GM12878 (cell line): ENCODE measurements at regions not wholly inside any gene's neighbourhood (a gene's known extent, or its start where the extent isn't known, plus 50 kb on each side); places are given as distances from the start of the nearest gene placed in this dataset.

Source experiments
- ATAC-seq: fragments of 200-7000 bp; cut with Tn5 transposase; 3 replicates; pipeline ENCODE4 v1.9.1; 2020; ENCODE audit warnings: mild to moderate bottlenecking, moderate library complexity
- BruUV-seq: library from RNA; stranded (reverse); fragments of 400-500 nt; replicated peaks from 2 replicates; lab custom pipeline; 2021; lab: Mats Ljungman, UMichigan
- CTCF ChIA-PET: fragments of 300-600 bp; sonication (Branson Sonifier 250); formaldehyde crosslinking; extraction: SDS; loops from one replicate; lab custom pipeline; 2021; ENCODE audit warnings: inconsistent platforms; lab: Yijun Ruan, JAX
- POLR2A ChIA-PET: fragments of 350-600 bp; formaldehyde crosslinking; extraction: SDS; loops from one replicate; lab custom pipeline; 2021; ENCODE audit warnings: inconsistent platforms; lab: Charles Lee
- RAD21 ChIA-PET: fragments of 300-600 bp; sonication (Branson Sonifier 250); formaldehyde crosslinking; loops from one replicate; lab custom pipeline; 2023; ENCODE audit warnings: antibody characterized with exemption; ENCODE audit not compliant: unreplicated experiment; lab: Charles Lee
- SMC1A ChIA-PET: fragments of 300-600 bp; sonication (Branson Sonifier 250); formaldehyde crosslinking; loops from one replicate; lab custom pipeline; 2023; ENCODE audit not compliant: unreplicated experiment, uncharacterized antibody; lab: Charles Lee
- DNase-seq: peaks from one replicate; pipeline ENCODE4 v3.0.0-alpha.2; 2011; ENCODE audit warnings: low read depth, low spot score
- FAIRE-seq: peaks from 3 replicates; lab custom pipeline; 2011; peaks lifted over from hg19 to GRCh38; lab: Jason Lieb, UNC
- H2AFZ ChIP-seq: 2 replicates; pipeline ENCODE4 v1.6.0; 2011; ENCODE audit warnings: low read depth, low read length, control low read depth; ENCODE audit not compliant: control insufficient read depth
- H3K27ac ChIP-seq: 2 replicates; pipeline ENCODE4 v1.5.1; 2011; ENCODE audit warnings: control low read depth; ENCODE audit not compliant: control insufficient read depth, insufficient read depth
- H3K27me3 ChIP-seq, 2 experiments: replicated peaks in 1 of 2; 2 replicates each; pipeline versions ENCODE4 v1.6.0 to v1.6.1; 2011; ENCODE audit warnings: low read length in 1 of 2; ENCODE audit not compliant: control insufficient read depth in 2 of 2, insufficient read depth in 2 of 2
- H3K36me3 ChIP-seq, 2 experiments: 2 replicates each; pipeline ENCODE4 v1.5.1; 2011; ENCODE audit warnings: low read length in 1 of 2; ENCODE audit not compliant: control insufficient read depth in 2 of 2, insufficient read depth in 2 of 2
- H3K4me1 ChIP-seq: 2 replicates; pipeline ENCODE4 v1.6.1; 2011; ENCODE audit warnings: mild to moderate bottlenecking, low read length, moderate library complexity, mixed read lengths; ENCODE audit not compliant: control insufficient read depth, insufficient read depth
- H3K4me2 ChIP-seq: 2 replicates; pipeline ENCODE4 v1.6.0; 2011; ENCODE audit warnings: control low read depth; ENCODE audit not compliant: control insufficient read depth, insufficient read depth
- H3K4me3 ChIP-seq: fragments of 200-600 bp; sonication (generic); 2 replicates; pipeline ENCODE4 v1.5.1; 2016
- H3K79me2 ChIP-seq: 2 replicates; pipeline ENCODE4 v1.6.0; 2011; ENCODE audit warnings: low read length; ENCODE audit not compliant: control insufficient read depth, insufficient read depth
- H3K9ac ChIP-seq: 2 replicates; pipeline ENCODE4 v1.8.0; 2011; ENCODE audit warnings: low read length, control low read depth, mixed read lengths; ENCODE audit not compliant: control insufficient read depth, insufficient read depth
- H3K9me3 ChIP-seq: replicated peaks from 3 replicates; pipeline ENCODE4 v1.5.1; 2011; ENCODE audit warnings: mild to moderate bottlenecking, low read length; ENCODE audit not compliant: control insufficient read depth, insufficient read depth
- H4K20me1 ChIP-seq: 2 replicates; pipeline ENCODE4 v1.6.0; 2011; ENCODE audit not compliant: control insufficient read depth, insufficient read depth
- BCL11A ChIP-seq: IDR thresholded peaks from 2 replicates; pipeline ENCODE4 v1.6.1; 2011; ENCODE audit warnings: low read depth, low read length
- CBFB ChIP-seq: IDR thresholded peaks from 2 replicates; pipeline ENCODE4 v1.6.1; 2016; ENCODE audit warnings: antibody characterized with exemption, low read depth
- CEBPB ChIP-seq, 2 experiments: fragments of 150-350 bp in 1 of 2; IDR thresholded peaks; 2 replicates each; pipeline ENCODE4 v1.6.1; 2012 to 2014; ENCODE audit warnings: low read depth in 2 of 2, low read length in 2 of 2, borderline replicate concordance in 1 of 2, inconsistent platforms in 1 of 2
- CHD2 ChIP-seq: IDR thresholded peaks from 2 replicates; pipeline ENCODE4 v1.6.1; 2011; ENCODE audit warnings: low read depth, low read length, improper control_type of control experiment, borderline replicate concordance
- HCFC1 ChIP-seq: fragments of 150-350 bp; IDR thresholded peaks from 2 replicates; pipeline ENCODE4 v1.6.1; 2014; ENCODE audit warnings: low read length
- IRF4 ChIP-seq: IDR thresholded peaks from 2 replicates; pipeline ENCODE4 v1.6.1; 2011; ENCODE audit warnings: low read depth, low read length
- MEF2A ChIP-seq: IDR thresholded peaks from 2 replicates; pipeline ENCODE4 v1.6.1; 2011; ENCODE audit warnings: low read depth, mild to moderate bottlenecking, low read length, moderate library complexity; ENCODE audit not compliant: insufficient read depth
- NR2C2 ChIP-seq: IDR thresholded peaks from 2 replicates; pipeline ENCODE4 v1.6.1; 2011; ENCODE audit warnings: borderline replicate concordance, low read depth; ENCODE audit not compliant: control insufficient read depth, insufficient read length
- NRF1 ChIP-seq: conservative IDR thresholded peaks from 2 replicates; pipeline ENCODE4 v1.6.1; 2011; ENCODE audit warnings: mild to moderate bottlenecking, low read depth, low read length, improper control_type of control experiment
- SREBF1 ChIP-seq: IDR thresholded peaks from 2 replicates; pipeline ENCODE4 v1.6.1; 2012; ENCODE audit warnings: mild to moderate bottlenecking, low read length
- STAT3 ChIP-seq: IDR thresholded peaks from 2 replicates; pipeline ENCODE4 v1.6.1; 2011; ENCODE audit warnings: low read depth, low read length, improper control_type of control experiment
- ZNF217 ChIP-seq: fragments of 450-650 bp; IDR thresholded peaks from 2 replicates; pipeline ENCODE4 v1.6.1; 2017; ENCODE audit warnings: antibody characterized with exemption, mild to moderate bottlenecking
- ZNF24 ChIP-seq: fragments of 450-650 bp; IDR thresholded peaks from 2 replicates; pipeline ENCODE4 v1.6.1; 2017; ENCODE audit warnings: antibody characterized with exemption, mild to moderate bottlenecking
- ZNF384 ChIP-seq: IDR thresholded peaks from 2 replicates; pipeline ENCODE4 v1.6.1; 2012; ENCODE audit warnings: low read depth, mild to moderate bottlenecking, low read length, improper control_type of control experiment, borderline replicate concordance
- WGBS: methylation state at CpG from one replicate; pipeline ENCODE4 v1.1.6; 2016; ENCODE audit warnings: low lambda C conversion rate; ENCODE audit not compliant: insufficient replicate concordance, insufficient coverage; ENCODE audit errors: missing lambda C conversion rate; 5-methylcytosine and 5-hydroxymethylcytosine counted together
- in situ Hi-C: fragments of 300-500 bp; cut with MboI; formaldehyde crosslinking; loops from 9 replicates; pipeline ENCODE4 v1.14.3; 2018; ENCODE audit warnings: mixed read lengths
- intact Hi-C: fragments of 100-400 bp; cut with micrococcal nuclease; formaldehyde crosslinking; loops from one replicate; pipeline ENCODE4 v1.14.2; 2022; ENCODE audit not compliant: unreplicated experiment
- TF ChIP-seq, protein P1 (sequence below): fragments of 450-650 bp; IDR thresholded peaks from 2 replicates; pipeline ENCODE4 v1.6.1; 2017; ENCODE audit warnings: mild to moderate bottlenecking, low read depth, inconsistent platforms; ENCODE audit not compliant: poor library complexity, severe bottlenecking
- TF ChIP-seq, protein P2 (sequence below): fragments of 450-650 bp; IDR thresholded peaks from 2 replicates; pipeline ENCODE4 v1.6.1; 2017; ENCODE audit warnings: mild to moderate bottlenecking, moderate library complexity
- TF ChIP-seq, protein P3 (sequence below): IDR thresholded peaks from 2 replicates; pipeline ENCODE4 v1.6.1; 2012; ENCODE audit warnings: low read depth, low read length, improper control_type of control experiment
- TF ChIP-seq, protein P4 (sequence below): fragments of 150-350 bp; IDR thresholded peaks from 2 replicates; pipeline ENCODE4 v1.6.1; 2014; ENCODE audit warnings: mild to moderate bottlenecking, low read depth, low read length

DNA sequence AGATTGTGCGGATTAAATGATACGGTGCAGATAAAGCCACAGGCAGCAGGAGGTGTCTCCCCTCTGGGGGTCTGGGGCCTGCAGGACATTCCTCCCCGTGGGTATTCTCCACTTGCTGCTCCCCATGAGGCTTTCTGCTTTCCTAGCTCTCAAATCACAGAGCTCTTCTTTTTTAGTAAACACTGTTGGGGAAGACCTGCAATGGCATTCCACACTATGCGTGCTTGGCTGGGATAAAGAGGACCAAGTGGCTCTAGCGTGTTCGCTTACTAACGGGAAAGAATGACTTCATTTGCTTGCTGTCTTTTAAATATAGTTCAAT lies 146.5 kb downstream of the DDX1 start:
- Histone ChIP-seq H3K4me1 (no peaks in the 10 kb centered on the region), H3K79me2 (no peaks in the 10 kb centered on the region), H3K36me3 (no peaks in the 10 kb centered on the region), H3K9ac (no peak overlapping the region), H3K9me3 (no peaks in the 10 kb centered on the region), H3K4me3 (no peak overlapping the region), H3K27ac (no peak overlapping the region), H2AFZ (no peak overlapping the region), H4K20me1 (no peaks in the 10 kb centered on the region), H3K27me3 (no peaks in the 10 kb centered on the region), H3K4me2 (no peak overlapping the region)
- DNase-seq, result no peak
- in situ Hi-C loops (no loop called here), intact Hi-C loops (no loop called here)
- CTCF ChIA-PET, result interaction anchor here (0.8 kb wide), 1 partner anchor 436 kb away, joined by 4 read pairs; no protein-coding TSS in a partner anchor
- FAIRE-seq, result no peak
- POLR2A ChIA-PET, result interaction anchor here (0.6 kb wide), 1 partner anchor 1813 kb away, joined by 3 read pairs; no protein-coding TSS in a partner anchor
- WGBS, result 48% methylated on average over 7 of the region's 7 CpGs
- TF ChIP-seq, protein P1, sequence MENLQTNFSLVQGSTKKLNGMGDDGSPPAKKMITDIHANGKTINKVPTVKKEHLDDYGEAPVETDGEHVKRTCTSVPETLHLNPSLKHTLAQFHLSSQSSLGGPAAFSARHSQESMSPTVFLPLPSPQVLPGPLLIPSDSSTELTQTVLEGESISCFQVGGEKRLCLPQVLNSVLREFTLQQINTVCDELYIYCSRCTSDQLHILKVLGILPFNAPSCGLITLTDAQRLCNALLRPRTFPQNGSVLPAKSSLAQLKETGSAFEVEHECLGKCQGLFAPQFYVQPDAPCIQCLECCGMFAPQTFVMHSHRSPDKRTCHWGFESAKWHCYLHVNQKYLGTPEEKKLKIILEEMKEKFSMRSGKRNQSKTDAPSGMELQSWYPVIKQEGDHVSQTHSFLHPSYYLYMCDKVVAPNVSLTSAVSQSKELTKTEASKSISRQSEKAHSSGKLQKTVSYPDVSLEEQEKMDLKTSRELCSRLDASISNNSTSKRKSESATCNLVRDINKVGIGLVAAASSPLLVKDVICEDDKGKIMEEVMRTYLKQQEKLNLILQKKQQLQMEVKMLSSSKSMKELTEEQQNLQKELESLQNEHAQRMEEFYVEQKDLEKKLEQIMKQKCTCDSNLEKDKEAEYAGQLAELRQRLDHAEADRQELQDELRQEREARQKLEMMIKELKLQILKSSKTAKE, result no peak
- no peak for TF ChIP-seq MEF2A
- TF ChIP-seq STAT3, result no peak
- TF ChIP-seq ZNF24, result no peak
- TF ChIP-seq CHD2, result no peak
- TF ChIP-seq ZNF384, result no peak
- no peak for TF ChIP-seq BCL11A
- TF ChIP-seq NRF1, result no peak
- no peak for TF ChIP-seq SREBF1
- TF ChIP-seq CBFB, result no peak
- TF ChIP-seq NR2C2, result no peak
- TF ChIP-seq, protein P2, sequence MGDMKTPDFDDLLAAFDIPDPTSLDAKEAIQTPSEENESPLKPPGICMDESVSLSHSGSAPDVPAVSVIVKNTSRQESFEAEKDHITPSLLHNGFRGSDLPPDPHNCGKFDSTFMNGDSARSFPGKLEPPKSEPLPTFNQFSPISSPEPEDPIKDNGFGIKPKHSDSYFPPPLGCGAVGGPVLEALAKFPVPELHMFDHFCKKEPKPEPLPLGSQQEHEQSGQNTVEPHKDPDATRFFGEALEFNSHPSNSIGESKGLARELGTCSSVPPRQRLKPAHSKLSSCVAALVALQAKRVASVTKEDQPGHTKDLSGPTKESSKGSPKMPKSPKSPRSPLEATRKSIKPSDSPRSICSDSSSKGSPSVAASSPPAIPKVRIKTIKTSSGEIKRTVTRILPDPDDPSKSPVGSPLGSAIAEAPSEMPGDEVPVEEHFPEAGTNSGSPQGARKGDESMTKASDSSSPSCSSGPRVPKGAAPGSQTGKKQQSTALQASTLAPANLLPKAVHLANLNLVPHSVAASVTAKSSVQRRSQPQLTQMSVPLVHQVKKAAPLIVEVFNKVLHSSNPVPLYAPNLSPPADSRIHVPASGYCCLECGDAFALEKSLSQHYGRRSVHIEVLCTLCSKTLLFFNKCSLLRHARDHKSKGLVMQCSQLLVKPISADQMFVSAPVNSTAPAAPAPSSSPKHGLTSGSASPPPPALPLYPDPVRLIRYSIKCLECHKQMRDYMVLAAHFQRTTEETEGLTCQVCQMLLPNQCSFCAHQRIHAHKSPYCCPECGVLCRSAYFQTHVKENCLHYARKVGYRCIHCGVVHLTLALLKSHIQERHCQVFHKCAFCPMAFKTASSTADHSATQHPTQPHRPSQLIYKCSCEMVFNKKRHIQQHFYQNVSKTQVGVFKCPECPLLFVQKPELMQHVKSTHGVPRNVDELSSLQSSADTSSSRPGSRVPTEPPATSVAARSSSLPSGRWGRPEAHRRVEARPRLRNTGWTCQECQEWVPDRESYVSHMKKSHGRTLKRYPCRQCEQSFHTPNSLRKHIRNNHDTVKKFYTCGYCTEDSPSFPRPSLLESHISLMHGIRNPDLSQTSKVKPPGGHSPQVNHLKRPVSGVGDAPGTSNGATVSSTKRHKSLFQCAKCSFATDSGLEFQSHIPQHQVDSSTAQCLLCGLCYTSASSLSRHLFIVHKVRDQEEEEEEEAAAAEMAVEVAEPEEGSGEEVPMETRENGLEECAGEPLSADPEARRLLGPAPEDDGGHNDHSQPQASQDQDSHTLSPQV, result no peak
- TF ChIP-seq CEBPB (IDR thresholded peaks at IDR 0.05; ENCODE audit: borderline replicate concordance in 1 of 2, low read depth in 2 of 2, low read length in 2 of 2), result no peak
- TF ChIP-seq HCFC1, result no peak
- TF ChIP-seq, protein P3, sequence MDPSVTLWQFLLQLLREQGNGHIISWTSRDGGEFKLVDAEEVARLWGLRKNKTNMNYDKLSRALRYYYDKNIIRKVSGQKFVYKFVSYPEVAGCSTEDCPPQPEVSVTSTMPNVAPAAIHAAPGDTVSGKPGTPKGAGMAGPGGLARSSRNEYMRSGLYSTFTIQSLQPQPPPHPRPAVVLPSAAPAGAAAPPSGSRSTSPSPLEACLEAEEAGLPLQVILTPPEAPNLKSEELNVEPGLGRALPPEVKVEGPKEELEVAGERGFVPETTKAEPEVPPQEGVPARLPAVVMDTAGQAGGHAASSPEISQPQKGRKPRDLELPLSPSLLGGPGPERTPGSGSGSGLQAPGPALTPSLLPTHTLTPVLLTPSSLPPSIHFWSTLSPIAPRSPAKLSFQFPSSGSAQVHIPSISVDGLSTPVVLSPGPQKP, result no peak
- TF ChIP-seq, protein P4, sequence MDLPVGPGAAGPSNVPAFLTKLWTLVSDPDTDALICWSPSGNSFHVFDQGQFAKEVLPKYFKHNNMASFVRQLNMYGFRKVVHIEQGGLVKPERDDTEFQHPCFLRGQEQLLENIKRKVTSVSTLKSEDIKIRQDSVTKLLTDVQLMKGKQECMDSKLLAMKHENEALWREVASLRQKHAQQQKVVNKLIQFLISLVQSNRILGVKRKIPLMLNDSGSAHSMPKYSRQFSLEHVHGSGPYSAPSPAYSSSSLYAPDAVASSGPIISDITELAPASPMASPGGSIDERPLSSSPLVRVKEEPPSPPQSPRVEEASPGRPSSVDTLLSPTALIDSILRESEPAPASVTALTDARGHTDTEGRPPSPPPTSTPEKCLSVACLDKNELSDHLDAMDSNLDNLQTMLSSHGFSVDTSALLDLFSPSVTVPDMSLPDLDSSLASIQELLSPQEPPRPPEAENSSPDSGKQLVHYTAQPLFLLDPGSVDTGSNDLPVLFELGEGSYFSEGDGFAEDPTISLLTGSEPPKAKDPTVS, result no peak
- no peak for TF ChIP-seq IRF4
- TF ChIP-seq ZNF217, result no peak
- RAD21 ChIA-PET, result interaction anchor here (0.6 kb wide), 1 partner anchor 145 kb away, joined by 3 read pairs; no protein-coding TSS in a partner anchor
- ATAC-seq, result no peak
- BruUV-seq, result no TSS peak
- SMC1A ChIA-PET, result no interaction called here
